ENCODE measurements at regions not wholly inside any gene's neighbourhood (a gene's known extent, or its start where the extent isn't known, plus 50 kb on each side); places are given as distances from the start of the nearest gene placed in this dataset.

DNA sequence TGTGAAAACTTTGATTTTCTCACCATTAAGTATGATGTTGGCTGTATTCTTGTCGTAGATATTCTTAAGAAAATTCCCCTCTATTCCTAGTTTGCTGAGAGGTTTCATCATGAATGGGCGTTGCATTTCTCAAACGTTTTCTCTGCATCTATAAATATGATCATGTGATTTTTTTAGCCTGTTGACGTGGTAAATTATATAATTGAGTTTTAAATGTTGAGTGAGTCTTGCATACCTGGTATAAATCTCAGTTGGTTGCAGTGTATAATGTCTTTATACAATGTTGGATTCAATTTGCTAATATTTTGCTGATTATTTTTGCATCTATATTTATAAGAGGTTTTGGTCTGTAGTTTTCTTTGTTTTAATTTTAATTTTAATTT lies 405.9 kb upstream of the MIS18BP1 start:
- H3K9me2 ChIP-seq (ENCODE audit: insufficient read depth) = no peaks in the 10 kb centered on the region
- H3K79me2 ChIP-seq (ENCODE audit: insufficient read depth, low read length) = no peaks in the 10 kb centered on the region
- POLR2A ChIA-PET = no interaction called here
- no peak overlapping the region for H3K4me2 ChIP-seq (ENCODE audit: low read length)
- no peaks in the 10 kb centered on the region for H3K27me3 ChIP-seq (ENCODE audit: insufficient read depth, low read length)
- no peaks in the 10 kb centered on the region for H3K4me1 ChIP-seq (ENCODE audit: control insufficient read depth in 1 of 2, insufficient read depth in 2 of 2, low read length in 2 of 2)
- H2AFZ ChIP-seq (ENCODE audit: low read depth, low read length, poor library complexity, severe bottlenecking) = no peak overlapping the region
- no peaks in the 10 kb centered on the region for H3K9me3 ChIP-seq (ENCODE audit: control insufficient read depth in 1 of 2, insufficient read depth in 1 of 2, low read depth in 1 of 2, low read length in 2 of 2)
- CTCF ChIA-PET = no interaction called here
- intact Hi-C loops (cut with micrococcal nuclease) = no loop called here
- no TSS peak for BruUV-seq (replicated peaks)
- RAD21 ChIA-PET (ENCODE audit: low non-redundant PET in 1 of 2, low total read pairs in 2 of 2, uncharacterized antibody in 2 of 2, unreplicated experiment in 2 of 2) = no interaction called here
- TF ChIP-seq POLR2A (IDR thresholded peaks at IDR 0.05; ENCODE audit: borderline replicate concordance, extremely low read depth, insufficient read depth, insufficient read length) (no peak), SIN3A (IDR thresholded peaks at IDR 0.05; ENCODE audit: low read depth) (no peak), YY1 (IDR thresholded peaks at IDR 0.05; ENCODE audit: extremely low read depth, insufficient replicate concordance, low read depth, low read length) (no peak), POLR2AphosphoS5 (IDR thresholded peaks at IDR 0.05; ENCODE audit: low read depth, low read length) (no peak), EZH2phosphoT487 (IDR thresholded peaks at IDR 0.05; ENCODE audit: borderline replicate concordance) (no peak), ZFX (IDR thresholded peaks at IDR 0.05) (no peak), ELF1 (IDR thresholded peaks at IDR 0.05; ENCODE audit: borderline replicate concordance, low read depth) (no peak), JUND (IDR thresholded peaks at IDR 0.05) (no peak), SRF (IDR thresholded peaks at IDR 0.05; ENCODE audit: low read depth) (no peak), FOSL1 (IDR thresholded peaks at IDR 0.05; ENCODE audit: low read depth) (no peak), ZNF274 (IDR thresholded peaks at IDR 0.05; ENCODE audit: low read depth, low read length) (no peak), EGR1 (IDR thresholded peaks at IDR 0.05; ENCODE audit: low read depth) (no peak), TCF7L2 (IDR thresholded peaks at IDR 0.05; ENCODE audit: borderline replicate concordance, extremely low read depth, insufficient read depth, insufficient read length) (no peak), SP1 (IDR thresholded peaks at IDR 0.05; ENCODE audit: low read depth) (no peak), RAD21 (IDR thresholded peaks at IDR 0.05; ENCODE audit: low read depth) (no peak)
- TF ChIP-seq, protein P1, sequence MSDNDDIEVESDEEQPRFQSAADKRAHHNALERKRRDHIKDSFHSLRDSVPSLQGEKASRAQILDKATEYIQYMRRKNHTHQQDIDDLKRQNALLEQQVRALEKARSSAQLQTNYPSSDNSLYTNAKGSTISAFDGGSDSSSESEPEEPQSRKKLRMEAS (IDR thresholded peaks at IDR 0.05) = no peak
- TF ChIP-seq, protein P2, sequence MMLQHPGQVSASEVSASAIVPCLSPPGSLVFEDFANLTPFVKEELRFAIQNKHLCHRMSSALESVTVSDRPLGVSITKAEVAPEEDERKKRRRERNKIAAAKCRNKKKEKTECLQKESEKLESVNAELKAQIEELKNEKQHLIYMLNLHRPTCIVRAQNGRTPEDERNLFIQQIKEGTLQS (IDR thresholded peaks at IDR 0.05) = no peak
- TF ChIP-seq, protein P3, sequence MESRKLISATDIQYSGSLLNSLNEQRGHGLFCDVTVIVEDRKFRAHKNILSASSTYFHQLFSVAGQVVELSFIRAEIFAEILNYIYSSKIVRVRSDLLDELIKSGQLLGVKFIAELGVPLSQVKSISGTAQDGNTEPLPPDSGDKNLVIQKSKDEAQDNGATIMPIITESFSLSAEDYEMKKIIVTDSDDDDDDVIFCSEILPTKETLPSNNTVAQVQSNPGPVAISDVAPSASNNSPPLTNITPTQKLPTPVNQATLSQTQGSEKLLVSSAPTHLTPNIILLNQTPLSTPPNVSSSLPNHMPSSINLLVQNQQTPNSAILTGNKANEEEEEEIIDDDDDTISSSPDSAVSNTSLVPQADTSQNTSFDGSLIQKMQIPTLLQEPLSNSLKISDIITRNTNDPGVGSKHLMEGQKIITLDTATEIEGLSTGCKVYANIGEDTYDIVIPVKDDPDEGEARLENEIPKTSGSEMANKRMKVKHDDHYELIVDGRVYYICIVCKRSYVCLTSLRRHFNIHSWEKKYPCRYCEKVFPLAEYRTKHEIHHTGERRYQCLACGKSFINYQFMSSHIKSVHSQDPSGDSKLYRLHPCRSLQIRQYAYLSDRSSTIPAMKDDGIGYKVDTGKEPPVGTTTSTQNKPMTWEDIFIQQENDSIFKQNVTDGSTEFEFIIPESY (IDR thresholded peaks at IDR 0.05; ENCODE audit: extremely low read depth, insufficient replicate concordance, low read length) = no peak
- DNase-seq (ENCODE audit: low read depth, low spot score) = no peak
- no peak overlapping the region for H3K9ac ChIP-seq (ENCODE audit: low read length)
- no peak for ATAC-seq
- H3K36me3 ChIP-seq (ENCODE audit: control insufficient read depth in 1 of 2, insufficient read depth in 2 of 2, low read length in 2 of 2) = no peaks in the 10 kb centered on the region
- H3K4me3 ChIP-seq (replicated peaks in 1 of 2; ENCODE audit: low read depth in 1 of 2, low read length in 2 of 2) = no peak overlapping the region
- H4K20me1 ChIP-seq (ENCODE audit: insufficient read depth) = no peaks in the 10 kb centered on the region
- no peak overlapping the region for H3K27ac ChIP-seq (ENCODE audit: low read depth, low read length)
